Bronchial epithelial cell (primary cell): ENCODE measurements at regions not wholly inside any gene's neighbourhood (a gene's known extent, or its start where the extent isn't known, plus 50 kb on each side); places are given as distances from the start of the nearest gene placed in this dataset.

Experiments
- DNase-seq: peaks from one replicate; pipeline ENCODE4 v3.0.0-alpha.2; 2010; ENCODE audit warnings: low read depth
- FAIRE-seq: peaks from 2 replicates; lab custom pipeline; 2011; peaks lifted over from hg19 to GRCh38; lab: Jason Lieb, UNC
- H3K27me3 ChIP-seq: 2 replicates; pipeline ENCODE4 v1.5.1; 2011; ENCODE audit warnings: low read length; ENCODE audit not compliant: control insufficient read depth, insufficient read depth
- H3K36me3 ChIP-seq: 2 replicates; pipeline ENCODE4 v1.5.1; 2011; ENCODE audit warnings: low read length; ENCODE audit not compliant: control insufficient read depth, insufficient read depth
- H3K4me3 ChIP-seq: 2 replicates; pipeline ENCODE4 v1.5.1; 2011; ENCODE audit warnings: mild to moderate bottlenecking, low read depth, low read length, control low read depth
- CTCF ChIP-seq: IDR thresholded peaks from 2 replicates; pipeline ENCODE4 v1.5.1; 2011; ENCODE audit warnings: mild to moderate bottlenecking, moderate library complexity, low read length, control low read depth, inconsistent platforms; ENCODE audit not compliant: insufficient read depth, severe bottlenecking

DNA sequence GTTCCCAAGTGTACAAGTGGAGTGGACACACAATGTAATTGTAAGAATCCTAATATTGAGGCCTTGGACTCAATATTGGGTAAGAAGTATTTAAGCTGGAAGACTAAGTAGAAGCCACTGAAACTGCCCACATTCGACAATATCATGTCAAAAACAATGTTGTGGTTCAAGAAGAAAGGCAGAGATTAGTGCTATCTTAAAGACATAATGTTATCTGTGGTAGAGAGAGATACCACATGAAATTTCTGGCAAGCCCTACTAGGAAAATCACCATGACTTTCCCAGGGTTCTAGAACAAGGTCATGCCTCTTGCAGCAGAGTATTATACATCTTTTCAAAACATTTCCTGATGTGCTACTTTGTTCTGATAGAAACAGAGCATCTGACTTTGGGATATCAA, 192.6 kb downstream of the RAP2B start:
- Histone ChIP-seq H3K36me3 (no peaks in the 10 kb centered on the region), H3K4me3 (no peak overlapping the region), H3K27me3 (no peaks in the 10 kb centered on the region)
- FAIRE-seq (no peak), DNase-seq (no peak)
- no peak for TF ChIP-seq CTCF

DNA sequence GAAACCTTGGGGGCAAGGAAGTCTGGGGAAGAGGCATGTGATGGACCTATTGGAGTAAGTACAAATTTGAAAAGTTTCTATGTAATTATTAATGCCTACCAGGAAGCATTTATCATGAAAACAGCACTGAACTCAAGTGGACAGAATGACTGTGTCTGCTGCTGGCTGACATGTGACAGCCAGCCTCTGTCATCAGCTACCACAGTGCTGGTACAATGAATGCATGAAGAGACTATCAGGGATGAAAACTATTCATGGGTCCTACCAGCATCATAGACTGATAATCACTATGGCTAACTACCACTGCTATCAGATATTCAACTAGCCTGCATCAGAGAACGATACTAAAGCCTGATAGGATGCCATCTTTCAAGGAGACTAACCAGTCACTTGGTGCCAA, 193.5 kb downstream of the RAP2B start:
- H3K4me3 ChIP-seq, result no peak overlapping the region
- no peaks in the 10 kb centered on the region for H3K27me3 ChIP-seq
- DNase-seq, result no peak
- TF ChIP-seq CTCF, result no peak
- H3K36me3 ChIP-seq, result no peaks in the 10 kb centered on the region
- no peak for FAIRE-seq

- DNase-seq (no peak), FAIRE-seq (no peak)
- Histone ChIP-seq H3K27me3 (no peaks in the 10 kb centered on the region), H3K4me3 (no peak overlapping the region), H3K36me3 (no peaks in the 10 kb centered on the region)
- no peak for TF ChIP-seq CTCF
These were observed 194.9 kb downstream of the RAP2B start for GRCh38 chr3:153356908-153357307.

GRCh38 chr3:153357436-153357835, 195.4 kb downstream of the RAP2B start:
- H3K27me3 ChIP-seq, result no peaks in the 10 kb centered on the region
- no peak for TF ChIP-seq CTCF
- H3K36me3 ChIP-seq, result no peaks in the 10 kb centered on the region
- no peak for DNase-seq
- no peak overlapping the region for H3K4me3 ChIP-seq
- no peak for FAIRE-seq

DNA sequence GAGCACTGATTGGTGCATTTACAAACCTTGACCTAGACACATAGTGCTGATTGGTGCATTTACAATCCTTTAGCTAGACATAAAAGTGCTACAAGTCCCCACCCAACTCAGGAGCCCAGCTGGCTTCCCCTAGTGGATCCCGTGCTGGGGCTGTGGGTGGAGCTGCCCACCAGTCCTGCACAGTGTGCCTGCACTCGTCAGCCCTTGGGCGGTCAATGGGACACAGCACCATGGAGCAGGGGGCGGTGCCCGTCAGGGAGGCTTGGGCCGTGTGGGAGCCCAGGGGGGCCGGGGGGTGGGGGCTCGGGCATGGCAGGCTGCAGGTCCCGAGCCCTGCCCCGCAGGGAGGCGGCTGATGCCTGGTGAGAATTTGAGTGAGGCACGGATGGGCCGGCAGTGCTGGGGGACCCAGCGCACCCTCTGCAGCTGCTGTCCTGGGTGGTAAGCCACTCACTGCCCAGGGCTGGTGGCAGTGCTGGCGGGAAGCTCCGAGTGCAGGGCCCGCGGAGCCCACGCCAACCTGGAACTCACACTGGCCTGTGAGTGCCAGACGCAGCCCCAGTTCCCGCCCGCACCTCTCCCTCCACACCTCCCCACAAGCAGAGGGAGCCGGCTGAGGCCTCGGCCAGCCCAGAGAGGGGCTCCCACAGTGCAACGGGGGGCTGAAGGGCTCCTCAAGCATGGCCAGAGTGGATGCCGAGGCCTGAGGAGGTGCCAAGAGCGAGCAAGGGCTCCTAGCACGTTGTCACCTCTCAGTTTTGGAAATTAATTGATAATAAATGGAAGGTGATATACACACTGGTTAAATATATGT, 207.7 kb downstream of the RAP2B start:
- H3K27me3 ChIP-seq, result no peaks in the 10 kb centered on the region
- H3K36me3 ChIP-seq, result no peaks in the 10 kb centered on the region
- FAIRE-seq (no peak), DNase-seq (no peak)
- H3K4me3 ChIP-seq, result no peak overlapping the region
- TF ChIP-seq CTCF, result no peak

- TF ChIP-seq CTCF, result no peak
- H3K4me3 ChIP-seq, result no peak overlapping the region
- FAIRE-seq, result no peak
- H3K36me3 ChIP-seq, result no peaks in the 10 kb centered on the region
- no peak for DNase-seq
- H3K27me3 ChIP-seq, result no peaks in the 10 kb centered on the region
These were observed 208.7 kb downstream of the RAP2B start for GRCh38 chr3:153370680-153371079.
